ENCODE measurements at regions not wholly inside any gene's neighbourhood (a gene's known extent, or its start where the extent isn't known, plus 50 kb on each side); places are given as distances from the start of the nearest gene placed in this dataset.

GRCh38 chr5:17828681-17829080 lies 194.4 kb downstream of the TAF11L14 start:
- intact Hi-C loops (cut with DNase I): no loop called here
- no peak for DNase-seq (ENCODE audit: extremely low spot score in 2 of 2)
- TF ChIP-seq POLR2AphosphoS5 (IDR thresholded peaks at IDR 0.05; ENCODE audit: insufficient read depth in 1 of 2, low read depth in 1 of 2) (no peak), CTCF (IDR thresholded peaks at IDR 0.05) (no peak), POLR2A (IDR thresholded peaks at IDR 0.05) (no peak)
- H3K4me1 ChIP-seq: no peaks in the 10 kb centered on the region
- H3K36me3 ChIP-seq: no peaks in the 10 kb centered on the region
- no peaks in the 10 kb centered on the region for H3K27me3 ChIP-seq
- no peak overlapping the region for H3K4me3 ChIP-seq
- H3K27ac ChIP-seq: no peak overlapping the region
- no peaks in the 10 kb centered on the region for H3K9me3 ChIP-seq

GRCh38 chr5:17829456-17829855 lies 195.2 kb downstream of the TAF11L14 start:
- Histone ChIP-seq H3K9me3 (no peaks in the 10 kb centered on the region), H3K27me3 (no peaks in the 10 kb centered on the region), H3K4me3 (no peak overlapping the region), H3K27ac (no peak overlapping the region), H3K4me1 (no peaks in the 10 kb centered on the region), H3K36me3 (no peaks in the 10 kb centered on the region)
- DNase-seq (ENCODE audit: extremely low spot score in 2 of 2): no peak
- intact Hi-C loops (cut with DNase I): no loop called here
- TF ChIP-seq POLR2A (IDR thresholded peaks at IDR 0.05) (no peak), CTCF (IDR thresholded peaks at IDR 0.05) (no peak), POLR2AphosphoS5 (IDR thresholded peaks at IDR 0.05; ENCODE audit: insufficient read depth in 1 of 2, low read depth in 1 of 2) (no peak)

- TF ChIP-seq POLR2AphosphoS5 (IDR thresholded peaks at IDR 0.05; ENCODE audit: insufficient read depth in 1 of 2, low read depth in 1 of 2) (no peak), POLR2A (IDR thresholded peaks at IDR 0.05) (no peak), CTCF (IDR thresholded peaks at IDR 0.05) (no peak)
- no peak overlapping the region for H3K27ac ChIP-seq
- H3K27me3 ChIP-seq: no peaks in the 10 kb centered on the region
- no peak for DNase-seq (ENCODE audit: extremely low spot score in 2 of 2)
- H3K36me3 ChIP-seq: no peaks in the 10 kb centered on the region
- H3K4me1 ChIP-seq: no peaks in the 10 kb centered on the region
- no peaks in the 10 kb centered on the region for H3K9me3 ChIP-seq
- intact Hi-C loops (cut with DNase I): no loop called here
- no peak overlapping the region for H3K4me3 ChIP-seq
Observed at GRCh38 chr5:17831279-17831678, 197.0 kb downstream of the TAF11L14 start.

- DNase-seq (ENCODE audit: extremely low spot score in 2 of 2): no peak
- no peaks in the 10 kb centered on the region for H3K36me3 ChIP-seq
- intact Hi-C loops (cut with DNase I): no loop called here
- no peaks in the 10 kb centered on the region for H3K27me3 ChIP-seq
- no peaks in the 10 kb centered on the region for H3K4me1 ChIP-seq
- H3K9me3 ChIP-seq: no peaks in the 10 kb centered on the region
- H3K27ac ChIP-seq: no peak overlapping the region
- no peak overlapping the region for H3K4me3 ChIP-seq
- no peak for TF ChIP-seq POLR2A (IDR thresholded peaks at IDR 0.05)
- TF ChIP-seq CTCF (IDR thresholded peaks at IDR 0.05): no peak
- no peak for TF ChIP-seq POLR2AphosphoS5 (IDR thresholded peaks at IDR 0.05; ENCODE audit: insufficient read depth in 1 of 2, low read depth in 1 of 2)
Observed at GRCh38 chr5:17832949-17833745, 198.9 kb downstream of the TAF11L14 start.

- intact Hi-C loops (cut with DNase I): no loop called here
- H3K4me1 ChIP-seq: no peaks in the 10 kb centered on the region
- H3K4me3 ChIP-seq: no peak overlapping the region
- H3K27me3 ChIP-seq: no peaks in the 10 kb centered on the region
- DNase-seq (ENCODE audit: extremely low spot score in 2 of 2): no peak
- TF ChIP-seq POLR2A (IDR thresholded peaks at IDR 0.05): no peak
- no peak for TF ChIP-seq CTCF (IDR thresholded peaks at IDR 0.05)
- TF ChIP-seq POLR2AphosphoS5 (IDR thresholded peaks at IDR 0.05; ENCODE audit: insufficient read depth in 1 of 2, low read depth in 1 of 2): no peak
- H3K36me3 ChIP-seq: no peaks in the 10 kb centered on the region
- no peak overlapping the region for H3K27ac ChIP-seq
- H3K9me3 ChIP-seq: no peaks in the 10 kb centered on the region
Observed at GRCh38 chr5:17837757-17838156, 203.5 kb downstream of the TAF11L14 start.

All from vagina (tissue), 2 donors.